A673 (cell line): ENCODE measurements at regions not wholly inside any gene's neighbourhood (a gene's known extent, or its start where the extent isn't known, plus 50 kb on each side); places are given as distances from the start of the nearest gene placed in this dataset.

ENCODE experiments used
- BruUV-seq: library from RNA; stranded (reverse); fragments of 400-500 nt; replicated peaks from 2 replicates; lab custom pipeline; 2021; lab: Mats Ljungman, UMichigan
- CTCF ChIA-PET: fragments of 300-600 bp; sonication (Branson Sonifier 250); formaldehyde crosslinking; loops from one replicate; lab custom pipeline; 2022; ENCODE audit warnings: antibody characterized with exemption; lab: Charles Lee
- POLR2A ChIA-PET: fragments of 300-600 bp; sonication (Branson Sonifier 250); formaldehyde crosslinking; loops from one replicate; lab custom pipeline; 2022; ENCODE audit warnings: antibody characterized with exemption; ENCODE audit not compliant: low non-redundant PET; lab: Charles Lee
- DNase-seq: peaks from one replicate; pipeline ENCODE4 v3.0.0-alpha.2; 2015; ENCODE audit warnings: low spot score
- H3K27ac ChIP-seq: fragments of 200-600 bp; sonication (generic); 2 replicates; pipeline ENCODE4 v1.5.1; 2016; ENCODE audit warnings: mixed run types, low read depth, mild to moderate bottlenecking, mixed read lengths, antibody characterized with exemption, low read length; ENCODE audit not compliant: poor library complexity, severe bottlenecking
- H3K27me3 ChIP-seq: fragments of 200-600 bp; sonication (generic); replicated peaks from 2 replicates; pipeline ENCODE4 v1.6.1; 2017; ENCODE audit warnings: mixed run types, low read depth, mild to moderate bottlenecking, mixed read lengths, antibody characterized with exemption, low read length; ENCODE audit not compliant: insufficient read depth, poor library complexity
- H3K36me3 ChIP-seq: fragments of 200-600 bp; sonication (generic); 2 replicates; pipeline ENCODE4 v1.6.1; 2016; ENCODE audit warnings: mixed run types, mild to moderate bottlenecking, mixed read lengths, antibody characterized with exemption, low read length; ENCODE audit not compliant: insufficient read depth, poor library complexity, severe bottlenecking
- H3K4me1 ChIP-seq: fragments of 200-600 bp; sonication (generic); 2 replicates; pipeline ENCODE4 v1.6.1; 2017; ENCODE audit warnings: mixed run types, mild to moderate bottlenecking, mixed read lengths, antibody characterized with exemption, low read length; ENCODE audit not compliant: insufficient read depth, poor library complexity, severe bottlenecking
- H3K4me3 ChIP-seq: fragments of 200-600 bp; sonication (generic); 2 replicates; pipeline ENCODE4 v1.5.1; 2016; ENCODE audit warnings: low read depth, mixed run types, mild to moderate bottlenecking, mixed read lengths, low read length; ENCODE audit not compliant: poor library complexity, severe bottlenecking
- H3K9me3 ChIP-seq: fragments of 200-600 bp; sonication (generic); 2 replicates; pipeline ENCODE4 v1.6.1; 2016; ENCODE audit warnings: mixed run types, low read depth, mild to moderate bottlenecking, mixed read lengths, antibody characterized with exemption, low read length; ENCODE audit not compliant: poor library complexity, severe bottlenecking
- CTCF ChIP-seq: fragments of 300-800, 200-600 bp; sonication (generic); conservative IDR thresholded peaks from 2 replicates; pipeline ENCODE4 v1.5.1; 2017; ENCODE audit warnings: low read depth, mild to moderate bottlenecking, antibody characterized with exemption, low read length, moderate library complexity, mixed read lengths
- EZH2 ChIP-seq: fragments of 200-600 bp; sonication (generic); IDR thresholded peaks from 2 replicates; pipeline ENCODE4 v1.6.1; 2017; ENCODE audit warnings: borderline replicate concordance, low read depth, mild to moderate bottlenecking, mixed read lengths, antibody characterized with exemption, low read length; ENCODE audit not compliant: poor library complexity, severe bottlenecking
- intact Hi-C: fragments of 100-400 bp; cut with micrococcal nuclease; formaldehyde crosslinking; loops from one replicate; pipeline ENCODE4 v1.10.0; 2022; ENCODE audit not compliant: unreplicated experiment

DNA sequence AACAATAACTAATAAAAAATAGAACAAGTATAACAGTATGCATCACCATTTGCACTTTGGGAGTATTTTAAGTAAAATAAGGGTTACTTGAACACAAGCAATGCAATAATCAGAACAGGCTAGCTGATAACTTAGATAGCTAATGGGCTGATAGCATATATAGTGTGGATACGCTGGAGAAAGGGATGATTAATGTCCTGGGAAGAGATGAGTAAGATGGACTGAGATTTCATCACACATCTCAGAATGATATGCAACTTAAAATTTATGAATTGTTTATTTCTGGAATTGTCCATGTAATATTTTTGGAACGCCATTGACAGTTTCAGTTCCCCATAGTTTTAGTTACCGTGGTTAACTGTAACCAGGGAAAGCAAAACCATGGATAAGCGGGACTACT lies 173.6 kb downstream of the ISL1 start:
- BruUV-seq: no TSS peak
- H3K4me3 ChIP-seq: no peak overlapping the region
- ChIA-PET POLR2A (no interaction called here), CTCF (no interaction called here)
- H3K4me1 ChIP-seq: no peaks in the 10 kb centered on the region
- no peak for DNase-seq
- no peaks in the 10 kb centered on the region for H3K9me3 ChIP-seq
- no peak overlapping the region for H3K27ac ChIP-seq
- intact Hi-C loops: no loop called here
- H3K36me3 ChIP-seq: no peaks in the 10 kb centered on the region
- TF ChIP-seq EZH2: no peak
- no peak for TF ChIP-seq CTCF
- H3K27me3 ChIP-seq: no peaks in the 10 kb centered on the region

- ChIA-PET CTCF (no interaction called here), POLR2A (no interaction called here)
- TF ChIP-seq CTCF: no peak
- TF ChIP-seq EZH2: no peak
- no peaks in the 10 kb centered on the region for H3K36me3 ChIP-seq
- H3K4me1 ChIP-seq: no peaks in the 10 kb centered on the region
- H3K9me3 ChIP-seq: no peaks in the 10 kb centered on the region
- H3K27ac ChIP-seq: no peak overlapping the region
- intact Hi-C loops: no loop called here
- no peaks in the 10 kb centered on the region for H3K27me3 ChIP-seq
- H3K4me3 ChIP-seq: no peak overlapping the region
- DNase-seq: no peak
- BruUV-seq: no TSS peak
Observed at GRCh38 chr5:51558682-51559081, 175.4 kb downstream of the ISL1 start.

- POLR2A ChIA-PET: no interaction called here
- Histone ChIP-seq H3K4me3 (no peak overlapping the region), H3K4me1 (no peaks in the 10 kb centered on the region), H3K9me3 (no peaks in the 10 kb centered on the region), H3K36me3 (no peaks in the 10 kb centered on the region), H3K27ac (no peak overlapping the region), H3K27me3 (no peaks in the 10 kb centered on the region)
- CTCF ChIA-PET: no interaction called here
- no peak for DNase-seq
- BruUV-seq: no TSS peak
- intact Hi-C loops: no loop called here
- no peak for TF ChIP-seq CTCF
- no peak for TF ChIP-seq EZH2
Observed at GRCh38 chr5:51559339-51559738, 176.1 kb downstream of the ISL1 start.
